ENCODE measurements at regions not wholly inside any gene's neighbourhood (a gene's known extent, or its start where the extent isn't known, plus 50 kb on each side); places are given as distances from the start of the nearest gene placed in this dataset.
A peak's percentile ranks its signal among the peaks of the same experiment; 100 is the strongest.

GRCh38 chr11:80815752-80816453 is 1375.1 kb upstream of the TENM4 start (continued):
- TF ChIP-seq ZNF592 (IDR thresholded peaks at IDR 0.05) = no peak
- peak in 1 of 2 experiments; percentile 56; a peak in 1 of 4 replicates for TF ChIP-seq ETV6 (conservative IDR thresholded peaks at IDR 0.05 in 1 of 2, IDR thresholded peaks at IDR 0.05 in 1 of 2; ENCODE audit: borderline replicate concordance in 1 of 2, low read depth in 1 of 2)
- TF ChIP-seq MLLT1 (IDR thresholded peaks at IDR 0.05) = no peak
- TF ChIP-seq SIX5 (IDR thresholded peaks at IDR 0.05; ENCODE audit: low read depth, low read length, severe bottlenecking) = no peak
- TF ChIP-seq, protein P1, sequence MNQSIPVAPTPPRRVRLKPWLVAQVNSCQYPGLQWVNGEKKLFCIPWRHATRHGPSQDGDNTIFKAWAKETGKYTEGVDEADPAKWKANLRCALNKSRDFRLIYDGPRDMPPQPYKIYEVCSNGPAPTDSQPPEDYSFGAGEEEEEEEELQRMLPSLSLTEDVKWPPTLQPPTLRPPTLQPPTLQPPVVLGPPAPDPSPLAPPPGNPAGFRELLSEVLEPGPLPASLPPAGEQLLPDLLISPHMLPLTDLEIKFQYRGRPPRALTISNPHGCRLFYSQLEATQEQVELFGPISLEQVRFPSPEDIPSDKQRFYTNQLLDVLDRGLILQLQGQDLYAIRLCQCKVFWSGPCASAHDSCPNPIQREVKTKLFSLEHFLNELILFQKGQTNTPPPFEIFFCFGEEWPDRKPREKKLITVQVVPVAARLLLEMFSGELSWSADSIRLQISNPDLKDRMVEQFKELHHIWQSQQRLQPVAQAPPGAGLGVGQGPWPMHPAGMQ (IDR thresholded peaks at IDR 0.05; ENCODE audit: borderline replicate concordance) = no peak
- no peak for TF ChIP-seq ESRRA (IDR thresholded peaks at IDR 0.05; ENCODE audit: low read length)
- TF ChIP-seq USF2 (IDR thresholded peaks at IDR 0.05; ENCODE audit: borderline replicate concordance, low read depth, low read length) = no peak
- peak; percentile 78 for TF ChIP-seq IKZF1 (conservative IDR thresholded peaks at IDR 0.05)
- TF ChIP-seq SUZ12 (IDR thresholded peaks at IDR 0.05; ENCODE audit: unreplicated experiment) = no peak
- TF ChIP-seq MEF2A (IDR thresholded peaks at IDR 0.05; ENCODE audit: insufficient read depth, low read depth, low read length) = peak; percentile 56; the same call in 1 of the 2 replicates
- TF ChIP-seq E4F1 (IDR thresholded peaks at IDR 0.05; ENCODE audit: borderline replicate concordance, partially characterized antibody) = no peak
- TF ChIP-seq, protein P2, sequence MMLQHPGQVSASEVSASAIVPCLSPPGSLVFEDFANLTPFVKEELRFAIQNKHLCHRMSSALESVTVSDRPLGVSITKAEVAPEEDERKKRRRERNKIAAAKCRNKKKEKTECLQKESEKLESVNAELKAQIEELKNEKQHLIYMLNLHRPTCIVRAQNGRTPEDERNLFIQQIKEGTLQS (IDR thresholded peaks at IDR 0.05; ENCODE audit: borderline replicate concordance, extremely low read depth, low read depth, low read length) = no peak
- TF ChIP-seq SMAD5 (IDR thresholded peaks at IDR 0.05; ENCODE audit: low read depth) = no peak
